Activated gamma-delta T cell treated with Interleukin-2 at 50 U/mL for 16 hours (primary cell): ENCODE measurements at regions not wholly inside any gene's neighbourhood (a gene's known extent, or its start where the extent isn't known, plus 50 kb on each side); places are given as distances from the start of the nearest gene placed in this dataset.

Source experiments
- DNase-seq: peaks from one replicate; pipeline ENCODE4 v3.0.0-alpha.2; 2020

- DNase-seq, result no peak
These were observed 50.4 kb upstream of the GGTA1 start for GRCh38 chr9:121550041-121550440.

- peak; percentile 66 for DNase-seq
These were observed 51.2 kb upstream of the GGTA1 start for GRCh38 chr9:121550569-121551512.

- DNase-seq, result no peak
These were observed 52.5 kb upstream of the GGTA1 start for GRCh38 chr9:121551985-121552753.

- DNase-seq, result no peak
These were observed 56.4 kb upstream of the GGTA1 start for GRCh38 chr9:121556082-121556481.

- DNase-seq, result no peak
These were observed 56.9 kb upstream of the GGTA1 start for GRCh38 chr9:121556580-121556979.

- DNase-seq, result no peak
These were observed 58.2 kb upstream of the GGTA1 start for GRCh38 chr9:121557581-121558447.

- no peak for DNase-seq
These were observed 58.8 kb upstream of the GGTA1 start for GRCh38 chr9:121558473-121558872.

- DNase-seq, result no peak
These were observed 59.5 kb upstream of the GGTA1 start for GRCh38 chr9:121559183-121559582.

- DNase-seq, result no peak
These were observed 61.3 kb upstream of the GGTA1 start for GRCh38 chr9:121560921-121561320.

GRCh38 chr9:121561385-121562222 is 62.0 kb upstream of the GGTA1 start:
- DNase-seq, result no peak

GRCh38 chr9:121562301-121562700 is 62.7 kb upstream of the GGTA1 start:
- no peak for DNase-seq

- no peak for DNase-seq
These were observed 63.8 kb upstream of the GGTA1 start for GRCh38 chr9:121563425-121563824.

- no peak for DNase-seq
These were observed 64.3 kb upstream of the GGTA1 start for GRCh38 chr9:121563881-121564460.

GRCh38 chr9:121564504-121565260 is 65.0 kb upstream of the GGTA1 start:
- no peak for DNase-seq

- DNase-seq, result no peak
These were observed 67.1 kb upstream of the GGTA1 start for GRCh38 chr9:121566481-121567465.

- no peak for DNase-seq
These were observed 68.1 kb upstream of the GGTA1 start for GRCh38 chr9:121567500-121568342.

GRCh38 chr9:121568343-121569265 is 69.0 kb upstream of the GGTA1 start:
- no peak for DNase-seq
